ENCODE measurements at regions not wholly inside any gene's neighbourhood (a gene's known extent, or its start where the extent isn't known, plus 50 kb on each side); places are given as distances from the start of the nearest gene placed in this dataset.

DNA sequence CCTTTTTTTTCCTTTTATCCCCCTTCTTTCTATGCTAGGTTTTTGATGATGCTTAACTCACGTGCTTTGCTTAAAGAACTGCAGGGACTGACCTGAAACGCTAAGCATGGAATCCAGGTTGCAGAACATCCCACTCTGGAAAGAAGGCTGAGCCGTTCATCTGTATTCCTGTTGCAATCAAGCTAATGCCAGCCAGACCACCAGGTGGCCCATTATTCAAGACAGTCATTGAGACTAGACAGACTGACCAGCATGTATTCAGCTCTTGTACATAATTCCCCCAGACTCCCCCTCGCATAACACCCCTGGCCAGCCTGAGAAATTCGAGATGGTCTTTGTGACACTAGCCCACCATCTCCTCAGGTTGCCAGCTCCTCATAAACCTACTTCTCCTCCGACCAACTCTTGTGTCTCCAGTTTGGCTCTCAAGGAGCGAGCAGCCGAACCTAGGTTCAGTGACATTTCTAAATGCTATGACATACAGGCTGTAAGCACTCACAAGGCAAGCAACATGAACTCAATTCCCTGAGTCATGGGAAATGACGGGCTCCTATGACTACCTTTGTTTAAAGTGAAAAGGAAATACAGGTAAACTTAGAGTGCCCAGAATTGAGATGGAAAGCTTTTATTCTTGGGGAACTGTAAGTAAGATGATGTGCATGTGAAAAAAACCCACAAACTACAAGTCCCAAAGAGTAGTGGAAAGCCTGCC lies 309.3 kb upstream of the CDYL start:
- Histone ChIP-seq H3K4me1 (ENCODE audit: control insufficient read depth in 1 of 2, insufficient read depth in 2 of 2, low read length in 2 of 2) (no peaks in the 10 kb centered on the region), H3K4me3 (ENCODE audit: low read depth in 1 of 2, low read length in 2 of 2) (no peak overlapping the region), H3K27me3 (ENCODE audit: low read depth, low read length) (no peaks in the 10 kb centered on the region), H3K27ac (ENCODE audit: low read length) (no peak overlapping the region), H3K36me3 (ENCODE audit: control insufficient read depth in 1 of 2, insufficient read depth in 2 of 2, low read length in 2 of 2) (no peaks in the 10 kb centered on the region), H3K9me3 (ENCODE audit: control insufficient read depth in 1 of 2, low read length in 2 of 2) (peaks cover 0 to 11% of the 10 kb centered on the region in 2 donors)

GRCh38 chr6:4466261-4466660 lies 309.9 kb upstream of the CDYL start:
- Histone ChIP-seq H3K4me1 (ENCODE audit: control insufficient read depth in 1 of 2, insufficient read depth in 2 of 2, low read length in 2 of 2) (no peaks in the 10 kb centered on the region), H3K27ac (ENCODE audit: low read length) (no peak overlapping the region), H3K9me3 (ENCODE audit: control insufficient read depth in 1 of 2, low read length in 2 of 2) (peaks cover 0 to 6% of the 10 kb centered on the region in 2 donors), H3K4me3 (ENCODE audit: low read depth in 1 of 2, low read length in 2 of 2) (no peak overlapping the region), H3K27me3 (ENCODE audit: low read depth, low read length) (no peaks in the 10 kb centered on the region), H3K36me3 (ENCODE audit: control insufficient read depth in 1 of 2, insufficient read depth in 2 of 2, low read length in 2 of 2) (no peaks in the 10 kb centered on the region)

GRCh38 chr6:4464638-4465037 lies 311.6 kb upstream of the CDYL start:
- no peaks in the 10 kb centered on the region for H3K4me1 ChIP-seq (ENCODE audit: control insufficient read depth in 1 of 2, insufficient read depth in 2 of 2, low read length in 2 of 2)
- H3K9me3 ChIP-seq (ENCODE audit: control insufficient read depth in 1 of 2, low read length in 2 of 2) = no peaks in the 10 kb centered on the region
- H3K27ac ChIP-seq (ENCODE audit: low read length) = no peak overlapping the region
- no peaks in the 10 kb centered on the region for H3K36me3 ChIP-seq (ENCODE audit: control insufficient read depth in 1 of 2, insufficient read depth in 2 of 2, low read length in 2 of 2)
- H3K4me3 ChIP-seq (ENCODE audit: low read depth in 1 of 2, low read length in 2 of 2) = no peak overlapping the region
- no peaks in the 10 kb centered on the region for H3K27me3 ChIP-seq (ENCODE audit: low read depth, low read length)

GRCh38 chr6:4463236-4463635 lies 313.0 kb upstream of the CDYL start:
- no peak overlapping the region for H3K27ac ChIP-seq (ENCODE audit: low read length)
- no peak overlapping the region for H3K4me3 ChIP-seq (ENCODE audit: low read depth in 1 of 2, low read length in 2 of 2)
- H3K36me3 ChIP-seq (ENCODE audit: control insufficient read depth in 1 of 2, insufficient read depth in 2 of 2, low read length in 2 of 2) = no peaks in the 10 kb centered on the region
- no peaks in the 10 kb centered on the region for H3K9me3 ChIP-seq (ENCODE audit: control insufficient read depth in 1 of 2, low read length in 2 of 2)
- H3K27me3 ChIP-seq (ENCODE audit: low read depth, low read length) = no peaks in the 10 kb centered on the region
- H3K4me1 ChIP-seq (ENCODE audit: control insufficient read depth in 1 of 2, insufficient read depth in 2 of 2, low read length in 2 of 2) = no peaks in the 10 kb centered on the region

DNA sequence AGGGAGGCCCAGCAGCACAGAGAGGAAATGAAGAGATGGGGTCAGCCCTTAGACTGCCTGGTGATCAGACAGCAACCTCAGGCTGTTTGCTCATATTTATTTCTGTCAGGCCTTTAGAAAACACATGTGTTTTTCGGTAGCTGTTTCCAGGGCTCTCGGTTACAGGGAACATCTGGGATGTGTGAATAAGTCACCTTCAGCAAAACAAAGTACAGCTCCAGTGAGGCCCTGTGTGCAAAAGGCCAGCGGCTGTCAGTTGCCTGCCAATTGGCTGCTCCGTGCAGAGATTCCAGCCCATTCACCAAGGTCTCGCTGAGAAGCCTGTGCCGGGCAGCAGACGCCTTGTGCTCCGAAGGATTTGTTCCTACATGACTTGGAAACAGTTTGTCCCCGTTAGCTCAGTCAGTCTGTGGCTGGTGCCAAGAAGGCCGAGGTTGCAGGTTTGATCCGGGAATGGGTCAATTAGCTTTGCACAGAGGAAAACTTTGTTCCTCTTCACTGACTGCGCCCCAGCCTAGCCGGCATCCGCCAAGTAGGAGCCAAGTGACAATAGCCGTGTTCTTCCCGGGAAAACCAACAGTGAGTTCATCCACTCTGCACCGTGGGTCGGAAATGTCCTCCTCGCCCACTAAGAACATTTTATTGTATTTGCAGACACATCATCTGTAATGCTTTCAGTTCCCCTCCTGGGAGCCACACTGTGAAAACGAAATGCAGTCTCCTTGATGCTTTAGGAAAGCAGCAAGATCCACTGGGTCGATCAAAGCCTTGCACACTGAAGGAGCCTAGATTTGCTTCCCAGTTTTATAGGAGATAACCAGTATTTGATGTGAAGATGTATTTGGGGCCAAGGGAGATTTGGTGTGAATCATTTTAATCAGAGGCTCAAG lies 315.4 kb upstream of the CDYL start:
- Histone ChIP-seq H3K27me3 (ENCODE audit: low read depth, low read length) (no peaks in the 10 kb centered on the region), H3K27ac (ENCODE audit: low read length) (peak overlapping the region; percentile 16), H3K4me1 (ENCODE audit: control insufficient read depth in 1 of 2, insufficient read depth in 2 of 2, low read length in 2 of 2) (no peaks in the 10 kb centered on the region), H3K36me3 (ENCODE audit: control insufficient read depth in 1 of 2, insufficient read depth in 2 of 2, low read length in 2 of 2) (no peaks in the 10 kb centered on the region), H3K4me3 (ENCODE audit: low read depth in 1 of 2, low read length in 2 of 2) (no peak overlapping the region), H3K9me3 (ENCODE audit: control insufficient read depth in 1 of 2, low read length in 2 of 2) (no peaks in the 10 kb centered on the region)

DNA sequence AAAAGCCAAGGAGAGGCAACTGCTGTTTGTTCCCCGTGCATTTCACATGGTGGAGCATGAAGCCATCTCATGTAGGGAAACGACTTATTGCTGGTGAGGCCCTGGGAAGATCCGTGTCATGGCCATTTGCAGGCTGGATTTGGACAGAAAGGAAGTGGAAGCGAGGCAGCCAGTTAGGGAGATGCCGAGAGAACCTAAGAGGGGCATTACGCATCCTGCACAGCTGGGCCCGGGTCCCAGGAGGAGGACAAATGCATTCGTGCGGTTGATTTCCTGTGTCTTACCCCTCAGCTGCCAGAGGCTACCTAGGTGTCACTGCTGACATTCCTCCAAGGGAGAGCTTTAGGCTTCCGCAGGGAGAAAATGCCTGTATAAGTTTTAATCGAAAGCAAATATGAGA lies 316.2 kb upstream of the CDYL start:
- H3K4me3 ChIP-seq (ENCODE audit: low read depth in 1 of 2, low read length in 2 of 2) = no peak overlapping the region
- no peaks in the 10 kb centered on the region for H3K27me3 ChIP-seq (ENCODE audit: low read depth, low read length)
- H3K27ac ChIP-seq (ENCODE audit: low read length) = peak overlapping the region; percentile 16
- H3K4me1 ChIP-seq (ENCODE audit: control insufficient read depth in 1 of 2, insufficient read depth in 2 of 2, low read length in 2 of 2) = no peaks in the 10 kb centered on the region
- no peaks in the 10 kb centered on the region for H3K9me3 ChIP-seq (ENCODE audit: control insufficient read depth in 1 of 2, low read length in 2 of 2)
- H3K36me3 ChIP-seq (ENCODE audit: control insufficient read depth in 1 of 2, insufficient read depth in 2 of 2, low read length in 2 of 2) = no peaks in the 10 kb centered on the region

- Histone ChIP-seq H3K27me3 (ENCODE audit: low read depth, low read length) (no peaks in the 10 kb centered on the region), H3K9me3 (ENCODE audit: control insufficient read depth in 1 of 2, low read length in 2 of 2) (no peaks in the 10 kb centered on the region), H3K27ac (ENCODE audit: low read length) (no peak overlapping the region), H3K4me1 (ENCODE audit: control insufficient read depth in 1 of 2, insufficient read depth in 2 of 2, low read length in 2 of 2) (no peaks in the 10 kb centered on the region), H3K4me3 (ENCODE audit: low read depth in 1 of 2, low read length in 2 of 2) (no peak overlapping the region), H3K36me3 (ENCODE audit: control insufficient read depth in 1 of 2, insufficient read depth in 2 of 2, low read length in 2 of 2) (no peaks in the 10 kb centered on the region)
Measured at GRCh38 chr6:4459032-4459431, 317.2 kb upstream of the CDYL start.

DNA sequence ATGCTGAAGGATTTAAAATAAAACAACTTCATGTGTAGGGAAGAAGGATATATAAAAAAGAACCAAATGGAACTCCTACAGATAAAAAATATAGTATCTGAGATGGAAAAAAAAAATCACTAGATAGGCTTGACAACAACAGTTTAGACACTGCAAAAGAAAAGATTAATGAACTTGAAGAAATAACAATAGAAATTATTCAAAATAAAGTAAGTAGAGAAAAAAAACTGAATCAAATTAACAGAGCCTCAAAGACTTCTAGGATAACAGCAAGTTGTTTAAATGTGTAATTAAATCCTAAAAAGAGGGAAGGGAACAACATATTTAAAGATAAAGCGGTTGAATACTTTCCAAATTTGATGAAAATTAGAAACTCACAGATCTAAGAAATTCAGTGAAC lies 316.3 kb upstream of the ECI2 start:
- Histone ChIP-seq H3K27me3 (ENCODE audit: low read depth, low read length) (no peaks in the 10 kb centered on the region), H3K4me3 (ENCODE audit: low read depth in 1 of 2, low read length in 2 of 2) (no peak overlapping the region), H3K36me3 (ENCODE audit: control insufficient read depth in 1 of 2, insufficient read depth in 2 of 2, low read length in 2 of 2) (no peaks in the 10 kb centered on the region), H3K27ac (ENCODE audit: low read length) (no peak overlapping the region), H3K9me3 (ENCODE audit: control insufficient read depth in 1 of 2, low read length in 2 of 2) (peaks cover 0 to 7% of the 10 kb centered on the region in 2 donors), H3K4me1 (ENCODE audit: control insufficient read depth in 1 of 2, insufficient read depth in 2 of 2, low read length in 2 of 2) (no peaks in the 10 kb centered on the region)

DNA sequence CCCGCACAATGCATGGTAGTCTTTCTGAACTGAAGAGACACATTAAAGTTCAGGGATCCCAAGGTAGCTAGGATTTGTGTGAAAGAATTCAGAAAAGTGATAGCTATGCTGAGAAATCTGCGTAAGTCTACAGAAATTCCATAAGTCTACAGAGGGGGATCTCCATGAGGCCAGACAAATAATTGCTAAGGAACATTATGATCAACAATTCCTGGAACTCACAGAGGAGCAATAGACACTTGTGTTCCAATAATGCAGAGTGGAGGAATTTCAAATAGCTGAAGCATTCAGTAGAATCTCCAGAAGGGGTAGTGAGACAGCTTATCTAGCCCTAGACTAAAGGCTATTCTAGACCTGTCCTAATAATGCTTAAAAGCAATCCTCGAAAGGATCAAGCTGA lies 315.7 kb upstream of the ECI2 start:
- no peaks in the 10 kb centered on the region for H3K36me3 ChIP-seq (ENCODE audit: control insufficient read depth in 1 of 2, insufficient read depth in 2 of 2, low read length in 2 of 2)
- no peaks in the 10 kb centered on the region for H3K4me1 ChIP-seq (ENCODE audit: control insufficient read depth in 1 of 2, insufficient read depth in 2 of 2, low read length in 2 of 2)
- no peaks in the 10 kb centered on the region for H3K27me3 ChIP-seq (ENCODE audit: low read depth, low read length)
- no peak overlapping the region for H3K4me3 ChIP-seq (ENCODE audit: low read depth in 1 of 2, low read length in 2 of 2)
- H3K27ac ChIP-seq (ENCODE audit: low read length) = no peak overlapping the region
- peaks cover 0 to 7% of the 10 kb centered on the region in 2 donors for H3K9me3 ChIP-seq (ENCODE audit: control insufficient read depth in 1 of 2, low read length in 2 of 2)

GRCh38 chr6:4450237-4450636 lies 314.9 kb upstream of the ECI2 start:
- H3K27ac ChIP-seq (ENCODE audit: low read length) = no peak overlapping the region
- H3K4me3 ChIP-seq (ENCODE audit: low read depth in 1 of 2, low read length in 2 of 2) = no peak overlapping the region
- H3K9me3 ChIP-seq (ENCODE audit: control insufficient read depth in 1 of 2, low read length in 2 of 2) = peaks cover 0 to 7% of the 10 kb centered on the region in 2 donors
- no peaks in the 10 kb centered on the region for H3K27me3 ChIP-seq (ENCODE audit: low read depth, low read length)
- no peaks in the 10 kb centered on the region for H3K4me1 ChIP-seq (ENCODE audit: control insufficient read depth in 1 of 2, insufficient read depth in 2 of 2, low read length in 2 of 2)
- no peaks in the 10 kb centered on the region for H3K36me3 ChIP-seq (ENCODE audit: control insufficient read depth in 1 of 2, insufficient read depth in 2 of 2, low read length in 2 of 2)

DNA sequence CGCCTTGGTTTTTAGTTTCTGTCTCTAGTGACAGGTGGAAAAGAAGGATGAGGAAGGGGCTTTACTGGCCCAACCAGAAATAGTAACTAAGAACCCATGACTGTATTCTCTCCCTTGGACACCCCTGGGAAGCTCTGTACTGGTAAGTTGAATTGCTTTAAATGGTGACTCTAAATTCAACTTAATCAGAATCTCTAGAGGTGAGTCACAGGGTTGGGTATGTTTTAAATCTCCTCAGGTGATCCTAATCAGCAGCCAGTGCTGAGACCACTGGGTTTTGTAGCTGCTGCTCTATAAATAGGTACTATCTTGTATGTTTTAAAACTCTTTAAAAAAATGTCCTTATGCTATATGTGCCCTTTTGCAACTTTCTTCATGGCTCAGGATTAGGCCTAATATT lies 314.0 kb upstream of the ECI2 start:
- H3K36me3 ChIP-seq (ENCODE audit: control insufficient read depth in 1 of 2, insufficient read depth in 2 of 2, low read length in 2 of 2) = no peaks in the 10 kb centered on the region
- H3K27ac ChIP-seq (ENCODE audit: low read length) = no peak overlapping the region
- H3K4me3 ChIP-seq (ENCODE audit: low read depth in 1 of 2, low read length in 2 of 2) = no peak overlapping the region
- H3K4me1 ChIP-seq (ENCODE audit: control insufficient read depth in 1 of 2, insufficient read depth in 2 of 2, low read length in 2 of 2) = no peaks in the 10 kb centered on the region
- H3K27me3 ChIP-seq (ENCODE audit: low read depth, low read length) = no peaks in the 10 kb centered on the region
- peaks cover 0 to 7% of the 10 kb centered on the region in 2 donors for H3K9me3 ChIP-seq (ENCODE audit: control insufficient read depth in 1 of 2, low read length in 2 of 2)

All from muscle layer of duodenum (tissue), 2 donors.